Motor neuron (in vitro differentiated cells): ENCODE measurements at regions not wholly inside any gene's neighbourhood (a gene's known extent, or its start where the extent isn't known, plus 50 kb on each side); places are given as distances from the start of the nearest gene placed in this dataset.
A peak's percentile ranks its signal among the peaks of the same experiment; 100 is the strongest.

ENCODE experiments used
- ATAC-seq, 8 experiments: fragments of 200-7000 bp; cut with Tn5 transposase; replicated peaks in 6 of 8; 2 replicates each; pipeline ENCODE4 v1.8.0; 2021; ENCODE audit warnings: mild to moderate bottlenecking in 8 of 8, moderate library complexity in 8 of 8
- H3K27ac ChIP-seq, 2 donors: fragments of 250-450 bp; sonication (Bioruptor Pico); 2 replicates each; pipeline ENCODE4 v1.9.0; 2021; ENCODE audit warnings: antibody characterized with exemption in 2 of 2, mild to moderate bottlenecking in 2 of 2, moderate library complexity in 1 of 2
- H3K4me1 ChIP-seq, 2 donors: fragments of 250-450 bp; sonication (Bioruptor Pico); replicated peaks in 1 of 2; 2 replicates each; pipeline ENCODE4 v1.6.1; 2021; ENCODE audit warnings: antibody characterized with exemption in 2 of 2, mild to moderate bottlenecking in 2 of 2, moderate library complexity in 1 of 2
- H3K4me3 ChIP-seq, 5 donors: fragments of 250-450 bp; sonication (Bioruptor Pico); 2 replicates each; pipeline ENCODE4 v1.9.0; 2021; ENCODE audit warnings: antibody characterized with exemption in 5 of 5, mild to moderate bottlenecking in 5 of 5, moderate library complexity in 4 of 5
- WGBS, 10 experiments: fragments of 450-650 bp; shearing (Covaris generic); methylation state at CpG; one replicate each; pipeline ENCODE4 v1.0.0; 2022; 5-methylcytosine and 5-hydroxymethylcytosine counted together
- in situ Hi-C, 9 experiments: fragments of 400-800 bp; cut with MboI; loops; one replicate each; pipeline ENCODE4 v1.15.0; 2021; ENCODE audit warnings: low sequenced_read_pairs in 9 of 9, low pct_unique_long_range_greater_than_20kb in 2 of 9; ENCODE audit not compliant: unreplicated experiment in 9 of 9

GRCh38 chr10:52659085-52659484 is 113.5 kb downstream of the MBL2 start:
- in situ Hi-C loops, result no loop called here
- no peak overlapping the region for H3K4me3 ChIP-seq
- no peak for ATAC-seq
- WGBS, 10 experiments, result 71 to 100% (median 94%) methylated on average over 1 of the region's 1 CpG; no CpG with 5 or more reads in 6 of the 10 experiments
- no peak overlapping the region for H3K27ac ChIP-seq
- no peaks in the 10 kb centered on the region for H3K4me1 ChIP-seq

- H3K4me1 ChIP-seq, result no peaks in the 10 kb centered on the region
- no peak for ATAC-seq
- H3K4me3 ChIP-seq, result no peak overlapping the region
- 0 to 40% (median 17%) methylated on average over 1 of the region's 1 CpG; no CpG with 5 or more reads in 3 of the 10 experiments for WGBS, 10 experiments
- in situ Hi-C loops, result no loop called here
- H3K27ac ChIP-seq, result no peak overlapping the region
These were observed 110.3 kb downstream of the MBL2 start for GRCh38 chr10:52662256-52662655.

DNA sequence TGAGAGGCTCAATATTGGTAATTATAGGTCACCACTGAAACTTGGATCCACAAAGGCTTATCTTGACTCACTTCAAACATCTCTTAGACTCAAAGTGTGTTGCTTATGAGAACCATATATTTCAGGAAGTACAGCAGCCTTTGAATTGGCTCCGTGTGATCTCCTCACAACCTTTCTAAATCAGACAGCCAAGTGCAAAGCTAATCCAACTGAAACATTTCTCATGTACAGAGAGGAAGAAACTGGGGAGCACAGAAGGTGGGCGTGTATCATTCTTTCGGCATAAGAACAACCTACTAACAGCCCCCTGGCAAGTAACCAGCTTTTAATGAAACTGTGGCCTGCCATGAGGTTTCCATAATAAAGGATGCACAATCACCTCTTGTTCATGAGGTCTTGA is 109.4 kb downstream of the MBL2 start:
- H3K27ac ChIP-seq, result no peak overlapping the region
- WGBS, 10 experiments, result 27 to 94% (median 83%) methylated on average over 2 to 3 of the region's 3 CpGs; no CpG with 5 or more reads in 3 of the 10 experiments
- H3K4me1 ChIP-seq, result no peaks in the 10 kb centered on the region
- H3K4me3 ChIP-seq, result no peak overlapping the region
- no peak for ATAC-seq
- in situ Hi-C loops, result no loop called here

DNA sequence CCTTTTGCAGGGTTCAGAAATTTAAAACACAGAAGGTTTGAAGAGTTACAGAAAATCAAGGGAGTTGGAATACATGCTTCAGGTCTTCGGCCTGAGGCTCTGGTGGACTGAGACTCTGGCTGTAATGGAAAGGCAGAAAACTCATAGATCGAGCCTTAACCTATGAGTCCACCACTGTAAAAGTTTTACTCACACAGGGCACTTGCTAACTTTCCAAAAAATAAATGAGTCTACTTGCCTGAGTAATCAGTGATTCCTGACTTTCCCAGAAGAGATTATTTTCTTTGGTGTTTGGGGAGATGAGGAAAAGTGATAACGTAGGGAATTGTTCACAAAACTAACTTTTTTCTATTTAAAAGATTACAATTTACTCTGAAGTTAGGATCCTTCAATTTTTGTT is 108.0 kb downstream of the MBL2 start:
- 5 to 94% (median 72%) methylated on average over 1 to 3 of the region's 3 CpGs; no CpG with 5 or more reads in 1 of the 10 experiments for WGBS, 10 experiments

GRCh38 chr10:52665821-52666220 is 106.8 kb downstream of the MBL2 start:
- Histone ChIP-seq H3K4me1 (no peaks in the 10 kb centered on the region), H3K27ac (no peak overlapping the region), H3K4me3 (no peak overlapping the region)
- 0 to 100% (median 73%) methylated on average over 1 of the region's 1 CpG; no CpG with 5 or more reads in 4 of the 10 experiments for WGBS, 10 experiments
- in situ Hi-C loops, result no loop called here
- no peak for ATAC-seq

More for the DNA sequence above, 108.0 kb downstream of the MBL2 start:
- no peak for ATAC-seq
- Histone ChIP-seq H3K27ac (no peak overlapping the region), H3K4me1 (no peaks in the 10 kb centered on the region), H3K4me3 (no peak overlapping the region)
- in situ Hi-C loops, result no loop called here

- H3K4me1 ChIP-seq, result no peaks in the 10 kb centered on the region
- no peak overlapping the region for H3K4me3 ChIP-seq
- no peak overlapping the region for H3K27ac ChIP-seq
- 0 to 100% (median 72%) methylated on average over 1 of the region's 1 CpG; no CpG with 5 or more reads in 4 of the 10 experiments for WGBS, 10 experiments
- ATAC-seq, result no peak
- in situ Hi-C loops, result no loop called here
These were observed 105.7 kb downstream of the MBL2 start for GRCh38 chr10:52666931-52667330.

DNA sequence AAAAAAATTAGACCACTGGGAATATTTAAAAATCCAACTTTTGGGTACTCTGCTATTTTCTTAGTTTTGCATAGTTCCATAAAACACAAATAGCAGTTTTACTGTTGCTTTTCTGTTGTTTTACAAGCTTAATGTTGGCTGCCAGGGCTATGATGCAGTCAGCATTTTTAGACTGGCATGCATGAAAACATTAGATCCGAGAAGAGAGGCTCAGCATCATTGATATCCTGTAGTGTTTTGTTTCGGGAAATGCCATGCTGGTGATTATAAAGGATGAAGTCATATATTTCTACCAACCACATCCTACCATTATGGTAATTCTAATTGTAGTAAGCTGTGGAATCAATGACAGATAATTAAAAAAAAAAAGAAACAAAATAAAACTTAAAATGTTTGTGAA is 104.6 kb downstream of the MBL2 start:
- Histone ChIP-seq H3K4me3 (no peak overlapping the region), H3K27ac (no peak overlapping the region), H3K4me1 (no peaks in the 10 kb centered on the region)
- in situ Hi-C loops, result no loop called here
- ATAC-seq, result no peak
- 10 to 100% (median 84%) methylated on average over 1 to 2 of the region's 2 CpGs for WGBS, 10 experiments

DNA sequence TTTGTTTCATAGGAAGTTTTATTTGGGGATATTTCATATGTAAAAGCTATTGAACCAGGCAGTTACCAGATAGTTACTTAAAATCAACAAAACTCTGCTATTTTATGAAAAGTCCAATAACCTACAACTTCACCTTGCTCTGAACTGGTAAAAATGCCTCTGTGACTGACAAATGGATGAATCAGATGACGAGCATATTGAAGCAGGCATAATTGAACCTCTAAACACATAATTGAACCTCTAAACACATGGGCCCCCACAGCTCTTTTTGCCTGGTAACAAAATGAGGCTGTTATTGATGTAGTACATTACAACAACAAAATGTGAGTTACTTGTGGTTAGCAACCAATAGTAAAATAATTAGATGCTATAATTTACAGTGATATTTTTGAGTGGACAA is 99.7 kb downstream of the MBL2 start:
- WGBS, 10 experiments, result 43 to 100% (median 88%) methylated on average over 1 of the region's 1 CpG; no CpG with 5 or more reads in 1 of the 10 experiments
- in situ Hi-C loops, result no loop called here
- ATAC-seq, result no peak
- Histone ChIP-seq H3K4me3 (no peak overlapping the region), H3K4me1 (no peaks in the 10 kb centered on the region), H3K27ac (no peak overlapping the region)

DNA sequence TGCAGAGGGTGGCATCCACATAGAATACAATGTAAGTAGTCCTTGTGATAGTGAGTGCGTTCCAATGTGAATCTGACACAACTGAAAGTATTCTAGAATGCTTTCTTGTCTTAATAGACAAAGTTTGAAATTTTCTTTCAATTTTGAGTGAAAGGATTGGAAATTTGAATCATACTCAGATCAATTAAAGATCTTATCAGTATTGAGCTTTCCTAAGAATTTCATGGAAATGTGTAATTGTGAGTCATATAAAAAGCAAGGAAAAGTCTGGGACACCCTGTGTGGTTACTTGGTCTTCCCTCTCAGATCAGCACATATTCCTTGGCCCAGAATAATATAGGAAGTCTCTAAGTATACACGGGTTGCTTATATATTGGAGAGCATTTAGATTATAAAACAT is 99.1 kb downstream of the MBL2 start:
- in situ Hi-C loops, result no loop called here
- Histone ChIP-seq H3K4me1 (no peaks in the 10 kb centered on the region), H3K4me3 (no peak overlapping the region), H3K27ac (no peak overlapping the region)
- WGBS, 10 experiments, result 29 to 100% (median 83%) methylated on average over 2 of the region's 2 CpGs
- ATAC-seq, result no peak

DNA sequence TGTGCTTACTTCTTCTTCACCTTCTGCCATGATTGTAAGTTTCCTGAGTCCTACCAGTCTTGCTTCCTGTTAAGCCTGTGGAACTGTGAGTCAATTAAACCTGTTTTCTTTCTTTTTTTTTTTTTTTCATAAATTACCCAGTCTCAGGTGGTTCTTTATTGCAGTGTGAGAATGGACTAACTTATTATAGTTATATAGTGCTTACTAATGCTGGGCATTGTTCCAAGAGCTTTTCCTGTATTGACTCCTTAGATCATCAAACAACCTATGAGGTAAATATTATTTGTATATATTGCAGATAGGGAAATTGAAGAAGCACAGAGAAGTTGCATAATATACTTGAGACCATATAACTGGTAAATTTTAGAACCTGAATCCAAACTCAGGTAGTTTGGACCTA is 98.1 kb downstream of the MBL2 start:
- H3K4me3 ChIP-seq, result no peak overlapping the region
- H3K4me1 ChIP-seq, result no peaks in the 10 kb centered on the region
- ATAC-seq, result no peak
- in situ Hi-C loops, result no loop called here
- no peak overlapping the region for H3K27ac ChIP-seq

DNA sequence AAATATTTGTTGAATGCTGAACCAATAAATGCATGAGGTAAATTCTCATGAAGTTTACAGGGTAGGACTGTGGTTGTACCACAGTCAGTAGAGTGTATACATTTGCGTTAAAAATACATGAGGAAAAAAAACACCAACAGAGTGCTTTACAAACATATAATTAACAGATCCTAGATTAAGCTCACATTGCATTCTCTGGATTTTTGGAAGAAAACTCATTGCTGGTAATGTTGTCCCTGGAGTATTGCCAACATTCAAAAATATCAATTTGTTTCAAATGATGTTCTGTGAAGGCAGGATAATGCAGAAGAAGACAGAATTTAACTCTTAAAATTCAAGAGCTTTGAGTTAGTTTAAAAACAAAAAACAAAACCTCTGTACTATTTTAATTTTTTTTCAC is 95.5 kb downstream of the MBL2 start:
- H3K27ac ChIP-seq, result no peak overlapping the region
- no peaks in the 10 kb centered on the region for H3K4me1 ChIP-seq
- no peak overlapping the region for H3K4me3 ChIP-seq
- 11 to 100% (median 92%) methylated on average over 1 of the region's 1 CpG; no CpG with 5 or more reads in 2 of the 10 experiments for WGBS, 10 experiments
- no peak for ATAC-seq
- in situ Hi-C loops, result no loop called here

- Histone ChIP-seq H3K4me1 (no peaks in the 10 kb centered on the region), H3K4me3 (no peak overlapping the region), H3K27ac (no peak overlapping the region)
- in situ Hi-C loops, result no loop called here
- 28 to 94% (median 79%) methylated on average over 2 to 5 of the region's 5 CpGs; no CpG with 5 or more reads in 1 of the 10 experiments for WGBS, 10 experiments
- ATAC-seq, result peak in 1 of 8 experiments; percentile 38
These were observed 94.0 kb downstream of the MBL2 start for GRCh38 chr10:52678611-52679010.

- ATAC-seq, result no peak
- Histone ChIP-seq H3K4me3 (no peak overlapping the region), H3K27ac (no peak overlapping the region), H3K4me1 (no peaks in the 10 kb centered on the region)
- in situ Hi-C loops, result no loop called here
- 69 to 100% (median 88%) methylated on average over 4 to 6 of the region's 6 CpGs for WGBS, 10 experiments
These were observed 93.5 kb downstream of the MBL2 start for GRCh38 chr10:52679117-52679516.

DNA sequence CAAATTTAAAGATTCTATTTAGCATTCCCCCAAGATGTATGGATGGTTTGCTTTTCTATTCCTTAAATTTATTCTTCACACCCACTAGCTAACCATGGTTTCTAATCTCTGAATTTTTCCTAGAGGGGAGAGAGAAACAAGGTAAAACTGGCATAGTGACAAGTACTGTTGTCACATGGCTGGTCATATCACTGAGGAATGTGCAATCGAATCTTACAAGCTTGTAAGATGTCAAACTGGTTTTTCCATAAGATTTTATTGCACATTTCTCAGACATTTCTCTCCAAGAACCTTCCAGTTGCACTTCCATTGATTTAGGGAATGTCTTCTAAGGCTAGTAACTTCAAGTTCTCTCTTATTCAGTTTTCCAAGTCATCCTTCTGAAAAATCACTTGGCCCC is 89.8 kb downstream of the MBL2 start:
- Histone ChIP-seq H3K4me3 (no peak overlapping the region), H3K4me1 (no peaks in the 10 kb centered on the region), H3K27ac (no peak overlapping the region)
- in situ Hi-C loops, result no loop called here
- ATAC-seq, result no peak
- WGBS, 10 experiments, result 0 to 91% (median 25%) methylated on average over 1 of the region's 1 CpG; no CpG with 5 or more reads in 3 of the 10 experiments
